Keratinocyte (primary cell): ENCODE measurements at regions not wholly inside any gene's neighbourhood (a gene's known extent, or its start where the extent isn't known, plus 50 kb on each side); places are given as distances from the start of the nearest gene placed in this dataset.

Experiments
- DNase-seq: peaks from one replicate; pipeline ENCODE4 v3.0.0-alpha.2; 2011; ENCODE audit warnings: low read depth, missing footprints, low spot score
- FAIRE-seq: peaks from 2 replicates; lab custom pipeline; 2011; peaks lifted over from hg19 to GRCh38; lab: Jason Lieb, UNC
- H2AFZ ChIP-seq: 2 replicates; pipeline ENCODE4 v1.6.0; 2012; ENCODE audit warnings: low read length, control low read depth, inconsistent platforms; ENCODE audit not compliant: control insufficient read depth
- H3K27ac ChIP-seq: 2 replicates; pipeline ENCODE4 v1.5.1; 2011; ENCODE audit warnings: low read length; ENCODE audit not compliant: control insufficient read depth, insufficient read depth
- H3K27me3 ChIP-seq: 3 replicates; pipeline ENCODE4 v1.6.0; 2011; ENCODE audit warnings: low read length; ENCODE audit not compliant: control insufficient read depth, insufficient read depth; ENCODE audit errors: extremely low read depth
- H3K36me3 ChIP-seq, 2 experiments: 2 replicates in 1 of 2; 3 replicates in 1 of 2; pipeline ENCODE4 v1.5.1; 2011; ENCODE audit warnings: low read length in 2 of 2, mild to moderate bottlenecking in 1 of 2; ENCODE audit not compliant: control insufficient read depth in 2 of 2, insufficient read depth in 2 of 2; ENCODE audit errors: extremely low read depth in 1 of 2
- H3K4me1 ChIP-seq: 3 replicates; pipeline ENCODE4 v1.5.1; 2011; ENCODE audit warnings: low read length; ENCODE audit not compliant: control insufficient read depth, insufficient read depth; ENCODE audit errors: extremely low read depth
- H3K4me2 ChIP-seq: 3 replicates; pipeline ENCODE4 v1.6.0; 2011; ENCODE audit warnings: low read depth, low read length; ENCODE audit not compliant: control insufficient read depth, insufficient read depth; ENCODE audit errors: extremely low read depth
- H3K4me3 ChIP-seq, 3 experiments: fragments of 200-600 bp in 1 of 3; sonication (generic) in 1 of 3; 2 replicates in 2 of 3; 3 replicates in 1 of 3; pipeline ENCODE4 v1.5.1; 2011 to 2016; ENCODE audit warnings: low read length in 3 of 3, mild to moderate bottlenecking in 3 of 3, control low read depth in 2 of 3, inconsistent platforms in 1 of 3, low read depth in 1 of 3, mixed read lengths in 1 of 3, mixed run types in 1 of 3, moderate library complexity in 1 of 3; ENCODE audit not compliant: control insufficient read depth in 2 of 3, insufficient read depth in 2 of 3; ENCODE audit errors: extremely low read depth in 1 of 3
- H3K79me2 ChIP-seq: 2 replicates; pipeline ENCODE4 v1.6.0; 2012; ENCODE audit warnings: low read length; ENCODE audit not compliant: control insufficient read depth, insufficient read depth
- H3K9ac ChIP-seq: 3 replicates; pipeline ENCODE4 v1.6.0; 2011; ENCODE audit warnings: low read length; ENCODE audit not compliant: control insufficient read depth, insufficient read depth; ENCODE audit errors: extremely low read depth
- H3K9me1 ChIP-seq: 3 replicates; pipeline ENCODE4 v1.6.0; 2011; ENCODE audit warnings: low read length; ENCODE audit not compliant: control insufficient read depth, insufficient read depth; ENCODE audit errors: extremely low read depth
- H3K9me3 ChIP-seq: 2 replicates; pipeline ENCODE4 v1.5.1; 2012; ENCODE audit warnings: low read depth, low read length; ENCODE audit not compliant: control insufficient read depth
- H4K20me1 ChIP-seq: 3 replicates; pipeline ENCODE4 v1.6.0; 2011; ENCODE audit warnings: low read length; ENCODE audit not compliant: control insufficient read depth, insufficient read depth; ENCODE audit errors: extremely low read depth
- CTCF ChIP-seq, 3 experiments: IDR thresholded peaks in 1 of 3; conservative IDR thresholded peaks in 1 of 3; optimal IDR thresholded peaks in 1 of 3; 2 replicates in 2 of 3; 3 replicates in 1 of 3; pipeline versions ENCODE3 to v1.5.1; 2011; ENCODE audit warnings: low read length in 3 of 3, mild to moderate bottlenecking in 3 of 3, moderate library complexity in 2 of 3, control low read depth in 1 of 3, inconsistent platforms in 1 of 3; ENCODE audit not compliant: insufficient read depth in 2 of 3; ENCODE audit errors: extremely low read depth in 1 of 3
- EZH2 ChIP-seq: IDR thresholded peaks from one replicate; pipeline ENCODE4 v1.6.1; 2012; ENCODE audit warnings: inconsistent platforms, mild to moderate bottlenecking, low read length, moderate library complexity
- dilution Hi-C: fragments of 300-500 bp; cut with MboI; formaldehyde crosslinking; loops from one replicate; pipeline ENCODE4 v1.7.0; 2020; ENCODE audit warnings: low sequenced_read_pairs; ENCODE audit not compliant: extremely low pct_ligation_motif_present

- no peak overlapping the region for H3K4me3 ChIP-seq
- H3K4me2 ChIP-seq: no peak overlapping the region
- no peaks in the 10 kb centered on the region for H3K36me3 ChIP-seq
- H3K4me1 ChIP-seq: no peaks in the 10 kb centered on the region
- H3K27me3 ChIP-seq: no peaks in the 10 kb centered on the region
- H4K20me1 ChIP-seq: no peaks in the 10 kb centered on the region
- TF ChIP-seq EZH2 (no peak), CTCF (optimal IDR thresholded peaks at IDR 0.05 in 1 of 3, IDR thresholded peaks at IDR 0.05 in 1 of 3, conservative IDR thresholded peaks at IDR 0.05 in 1 of 3; ENCODE audit: extremely low read depth in 1 of 3, insufficient read depth in 2 of 3, low read length in 3 of 3) (no peak)
- no peak for FAIRE-seq
- dilution Hi-C loops: no loop called here
- H3K9ac ChIP-seq: no peak overlapping the region
- H2AFZ ChIP-seq: no peak overlapping the region
- no peaks in the 10 kb centered on the region for H3K79me2 ChIP-seq
- H3K27ac ChIP-seq: no peak overlapping the region
- DNase-seq: no peak
- H3K9me1 ChIP-seq: no peaks in the 10 kb centered on the region
- no peaks in the 10 kb centered on the region for H3K9me3 ChIP-seq
These were observed 1431.1 kb upstream of the PCDH7 start for GRCh38 chr4:29289118-29289517.

- Histone ChIP-seq H3K9me1 (no peaks in the 10 kb centered on the region), H3K4me2 (no peak overlapping the region), H4K20me1 (no peaks in the 10 kb centered on the region), H3K9me3 (no peaks in the 10 kb centered on the region), H3K9ac (no peak overlapping the region), H3K36me3 (no peaks in the 10 kb centered on the region), H3K79me2 (no peaks in the 10 kb centered on the region), H3K27ac (no peak overlapping the region), H3K4me1 (no peaks in the 10 kb centered on the region), H3K4me3 (no peak overlapping the region), H2AFZ (no peak overlapping the region), H3K27me3 (no peaks in the 10 kb centered on the region)
- DNase-seq: no peak
- dilution Hi-C loops: no loop called here
- no peak for FAIRE-seq
- TF ChIP-seq EZH2 (no peak), CTCF (optimal IDR thresholded peaks at IDR 0.05 in 1 of 3, IDR thresholded peaks at IDR 0.05 in 1 of 3, conservative IDR thresholded peaks at IDR 0.05 in 1 of 3; ENCODE audit: extremely low read depth in 1 of 3, insufficient read depth in 2 of 3, low read length in 3 of 3) (no peak)
These were observed 1424.9 kb upstream of the PCDH7 start for GRCh38 chr4:29295280-29295679.
